Tibial artery (tissue), 4 donors: ENCODE measurements at regions not wholly inside any gene's neighbourhood (a gene's known extent, or its start where the extent isn't known, plus 50 kb on each side); places are given as distances from the start of the nearest gene placed in this dataset.

Experiments
- DNase-seq, 2 donors: peaks; one replicate each; pipeline ENCODE4 v3.0.0-alpha.2; 2019
- H3K27ac ChIP-seq, 2 donors: fragments of 200-600 bp; sonication (generic) in 1 of 2; 1 replicate in 1 of 2; 2 replicates in 1 of 2; pipeline ENCODE4 v1.5.1; 2018 to 2019; ENCODE audit warnings: mild to moderate bottlenecking in 1 of 2
- H3K27me3 ChIP-seq, 2 donors: fragments of 200-600 bp; sonication (generic) in 1 of 2; one replicate each; pipeline versions ENCODE4 v1.5.1 to v1.6.0; 2016 to 2019
- H3K36me3 ChIP-seq, 3 donors: fragments of 200-600 bp; sonication (generic) in 2 of 3; one replicate each; pipeline ENCODE4 v1.5.1; 2016 to 2019; ENCODE audit warnings: mild to moderate bottlenecking in 2 of 3
- H3K4me1 ChIP-seq, 4 donors: fragments of 200-600 bp; sonication (generic) in 2 of 4; 1 replicate in 3 of 4; 2 replicates in 1 of 4; pipeline ENCODE4 v1.5.1; 2016 to 2019
- H3K4me3 ChIP-seq, 2 donors: fragments of 200-600 bp; sonication (generic) in 1 of 2; 1 replicate in 1 of 2; 2 replicates in 1 of 2; pipeline ENCODE4 v1.5.1; 2018 to 2019; ENCODE audit warnings: mild to moderate bottlenecking in 2 of 2
- H3K9me3 ChIP-seq, 3 donors: fragments of 200-600 bp; sonication (generic) in 1 of 3; one replicate each; pipeline ENCODE4 v1.5.1; 2016 to 2019
- intact Hi-C: fragments of 100-400 bp; cut with DNase I; formaldehyde crosslinking; loops from one replicate; pipeline ENCODE4 v1.15.0; 2023; ENCODE audit warnings: low total_unique reads
- TF ChIP-seq, protein P1 (sequence below), 2 experiments: fragments of 200-600 bp in 1 of 2; fragments of 450-650 bp in 1 of 2; IDR thresholded peaks; one replicate each; pipeline ENCODE4 v1.5.1; 2017 to 2019; ENCODE audit warnings: antibody characterized with exemption in 2 of 2, mild to moderate bottlenecking in 1 of 2, moderate library complexity in 1 of 2

DNA sequence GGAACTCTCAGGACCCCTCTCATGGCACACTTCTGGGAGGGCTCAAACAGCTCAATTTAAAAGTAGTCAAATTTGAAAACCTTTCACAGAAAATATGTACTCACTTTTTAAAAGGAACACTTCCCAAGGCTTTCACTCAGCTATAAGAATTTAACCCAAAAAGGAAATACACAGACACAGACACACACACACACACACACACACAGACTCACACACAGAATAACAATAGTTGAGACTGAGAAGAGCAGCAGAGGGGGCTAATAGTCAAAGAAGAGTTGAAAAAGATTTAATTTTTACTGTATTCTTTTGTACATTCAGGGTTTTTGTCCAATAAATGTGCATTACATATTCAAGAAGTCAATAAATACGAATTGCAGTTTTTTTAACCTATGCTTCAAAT lies 211.4 kb downstream of the HACE1 start:
- Histone ChIP-seq H3K4me3 (no peak overlapping the region), H3K9me3 (no peaks in the 10 kb centered on the region)
- intact Hi-C loops, result no loop called here

DNA sequence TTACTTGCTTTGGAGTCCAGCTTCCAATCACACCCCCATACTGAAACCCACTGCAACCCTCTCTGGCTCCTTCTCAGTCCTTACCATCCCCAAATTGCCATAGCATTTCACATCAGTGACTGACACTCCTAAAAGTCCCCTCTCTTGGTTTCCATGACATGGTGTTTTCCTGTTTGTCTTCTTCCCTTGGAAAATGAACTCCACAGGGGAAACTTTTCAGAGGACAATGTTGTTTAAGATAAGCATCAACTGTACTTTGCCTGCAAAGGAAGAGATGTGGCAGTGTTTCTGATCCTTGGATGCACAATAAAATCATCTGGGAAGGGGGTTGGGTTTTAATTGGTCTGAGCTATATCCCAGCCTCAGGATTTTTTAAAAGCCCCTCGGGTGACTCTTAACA lies 214.9 kb downstream of the HACE1 start:
- no peaks in the 10 kb centered on the region for H3K27me3 ChIP-seq
- H3K4me3 ChIP-seq, result no peak overlapping the region
- intact Hi-C loops, result no loop called here
- TF ChIP-seq, protein P1, sequence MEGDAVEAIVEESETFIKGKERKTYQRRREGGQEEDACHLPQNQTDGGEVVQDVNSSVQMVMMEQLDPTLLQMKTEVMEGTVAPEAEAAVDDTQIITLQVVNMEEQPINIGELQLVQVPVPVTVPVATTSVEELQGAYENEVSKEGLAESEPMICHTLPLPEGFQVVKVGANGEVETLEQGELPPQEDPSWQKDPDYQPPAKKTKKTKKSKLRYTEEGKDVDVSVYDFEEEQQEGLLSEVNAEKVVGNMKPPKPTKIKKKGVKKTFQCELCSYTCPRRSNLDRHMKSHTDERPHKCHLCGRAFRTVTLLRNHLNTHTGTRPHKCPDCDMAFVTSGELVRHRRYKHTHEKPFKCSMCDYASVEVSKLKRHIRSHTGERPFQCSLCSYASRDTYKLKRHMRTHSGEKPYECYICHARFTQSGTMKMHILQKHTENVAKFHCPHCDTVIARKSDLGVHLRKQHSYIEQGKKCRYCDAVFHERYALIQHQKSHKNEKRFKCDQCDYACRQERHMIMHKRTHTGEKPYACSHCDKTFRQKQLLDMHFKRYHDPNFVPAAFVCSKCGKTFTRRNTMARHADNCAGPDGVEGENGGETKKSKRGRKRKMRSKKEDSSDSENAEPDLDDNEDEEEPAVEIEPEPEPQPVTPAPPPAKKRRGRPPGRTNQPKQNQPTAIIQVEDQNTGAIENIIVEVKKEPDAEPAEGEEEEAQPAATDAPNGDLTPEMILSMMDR (IDR thresholded peaks at IDR 0.05), result no peak
- peaks cover 0 to 20% (median 0%) of the 10 kb centered on the region in 4 donors for H3K4me1 ChIP-seq
- H3K9me3 ChIP-seq, result no peaks in the 10 kb centered on the region
- no peaks in the 10 kb centered on the region for H3K36me3 ChIP-seq
- no peak overlapping the region for H3K27ac ChIP-seq
- no peak for DNase-seq

More for the DNA sequence above, 211.4 kb downstream of the HACE1 start:
- H3K4me1 ChIP-seq, result peaks cover 0 to 9% (median 0%) of the 10 kb centered on the region in 4 donors
- TF ChIP-seq, protein P1 (IDR thresholded peaks at IDR 0.05), result no peak
- no peak for DNase-seq
- no peaks in the 10 kb centered on the region for H3K27me3 ChIP-seq
- no peak overlapping the region for H3K27ac ChIP-seq
- H3K36me3 ChIP-seq, result no peaks in the 10 kb centered on the region

DNA sequence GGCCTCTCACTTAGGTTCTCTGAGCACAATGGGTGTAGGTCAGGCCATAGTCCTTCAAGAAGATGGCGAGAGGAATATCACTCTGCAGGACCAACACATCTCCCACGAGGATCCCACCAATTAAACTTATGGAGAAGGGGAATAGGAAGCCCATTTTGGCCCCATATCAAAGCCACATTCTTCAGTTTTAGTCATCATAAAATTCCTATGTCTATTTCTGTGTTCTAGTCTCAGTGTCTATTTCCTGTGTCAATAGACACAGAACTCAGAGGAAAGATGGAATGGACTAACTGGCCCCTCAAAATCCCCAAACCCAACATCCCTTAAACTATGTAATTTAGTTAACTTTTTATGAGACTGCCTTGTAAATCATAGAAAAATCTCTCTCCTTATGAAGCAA lies 216.8 kb downstream of the HACE1 start:
- intact Hi-C loops, result no loop called here
- no peak overlapping the region for H3K27ac ChIP-seq
- peaks cover 0 to 34% (median 3%) of the 10 kb centered on the region in 4 donors for H3K4me1 ChIP-seq
- no peak for DNase-seq
- no peak overlapping the region for H3K4me3 ChIP-seq
- H3K9me3 ChIP-seq, result no peaks in the 10 kb centered on the region
- H3K36me3 ChIP-seq, result no peaks in the 10 kb centered on the region
- TF ChIP-seq, protein P1 (IDR thresholded peaks at IDR 0.05), result no peak
- H3K27me3 ChIP-seq, result no peaks in the 10 kb centered on the region

DNA sequence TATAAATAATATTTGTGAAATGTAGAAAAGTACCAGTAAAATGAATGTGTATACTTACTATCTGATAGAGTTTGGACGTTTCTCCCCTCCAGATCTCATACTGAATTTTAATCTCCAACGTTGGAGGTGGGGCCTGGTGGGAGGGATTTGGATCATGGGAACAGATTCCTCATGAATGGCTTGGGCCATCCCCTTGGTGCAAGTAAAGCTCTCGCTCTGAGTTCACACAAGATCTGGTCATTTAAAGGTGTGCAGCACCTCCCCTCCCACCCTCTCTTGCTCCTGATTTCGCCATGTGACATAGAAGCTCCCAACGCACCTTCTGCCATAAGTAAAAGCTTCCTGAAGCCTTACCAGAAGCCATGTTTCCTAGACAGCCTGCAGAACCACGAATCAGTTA lies 219.0 kb downstream of the HACE1 start:
- TF ChIP-seq, protein P1 (IDR thresholded peaks at IDR 0.05), result no peak
- Histone ChIP-seq H3K4me3 (no peak overlapping the region), H3K27ac (no peak overlapping the region), H3K4me1 (peaks cover 0 to 34% (median 3%) of the 10 kb centered on the region in 4 donors), H3K36me3 (no peaks in the 10 kb centered on the region), H3K27me3 (no peaks in the 10 kb centered on the region), H3K9me3 (no peaks in the 10 kb centered on the region)
- intact Hi-C loops, result no loop called here
- no peak for DNase-seq

DNA sequence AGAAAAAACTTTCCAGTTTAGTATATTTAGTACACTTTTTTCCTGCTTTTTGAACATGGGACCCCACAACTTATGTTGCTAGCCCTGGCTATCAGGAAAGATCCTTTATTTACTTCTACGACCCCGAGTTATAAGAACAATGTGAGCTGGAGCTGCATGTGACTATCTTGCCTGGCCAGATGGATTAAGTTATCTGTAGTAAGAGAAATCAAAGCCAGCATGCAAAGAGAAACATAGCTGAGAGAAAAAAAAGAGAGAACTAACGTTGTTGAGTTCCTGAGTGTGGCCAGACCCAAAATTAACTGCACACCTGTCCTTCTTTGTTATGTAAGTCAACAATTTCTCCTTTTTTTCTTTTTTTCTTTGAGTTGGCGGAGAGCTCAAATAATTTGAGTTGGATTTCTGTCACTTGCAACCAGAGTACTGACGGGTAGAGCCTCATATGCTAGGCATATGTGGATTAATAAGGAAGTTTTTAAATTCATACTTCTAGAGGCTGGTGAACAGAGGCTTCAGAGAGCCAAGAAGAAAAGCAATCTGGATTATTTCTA lies 219.5 kb downstream of the HACE1 start:
- Histone ChIP-seq H3K9me3 (no peaks in the 10 kb centered on the region), H3K27ac (no peak overlapping the region), H3K4me3 (no peak overlapping the region), H3K36me3 (no peaks in the 10 kb centered on the region), H3K27me3 (no peaks in the 10 kb centered on the region), H3K4me1 (peaks cover 0 to 34% (median 3%) of the 10 kb centered on the region in 4 donors)
- TF ChIP-seq, protein P1 (IDR thresholded peaks at IDR 0.05), result no peak
- intact Hi-C loops, result no loop called here
- DNase-seq, result no peak

DNA sequence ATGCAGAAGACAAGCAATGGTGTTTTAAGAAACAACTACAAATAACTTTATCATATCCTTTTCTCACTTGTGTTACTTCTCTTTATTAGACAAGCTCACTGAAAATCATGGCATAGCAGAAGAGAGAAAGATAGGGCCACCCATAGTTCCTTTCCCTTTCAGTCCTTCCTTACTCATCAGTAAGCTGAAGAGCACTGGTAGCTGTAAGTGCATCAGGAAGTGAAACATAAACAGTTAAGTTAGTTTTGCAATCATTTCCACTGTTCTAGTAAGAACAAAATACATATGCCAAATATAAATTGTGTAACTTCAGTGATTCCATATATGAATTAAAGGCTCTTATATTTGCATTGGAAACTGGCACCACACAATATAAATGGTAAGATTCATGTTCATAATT lies 220.1 kb downstream of the HACE1 start:
- Histone ChIP-seq H3K4me1 (peaks cover 0 to 34% (median 3%) of the 10 kb centered on the region in 4 donors), H3K27ac (no peak overlapping the region), H3K27me3 (no peaks in the 10 kb centered on the region), H3K36me3 (no peaks in the 10 kb centered on the region), H3K4me3 (no peak overlapping the region), H3K9me3 (no peaks in the 10 kb centered on the region)
- intact Hi-C loops, result no loop called here
- TF ChIP-seq, protein P1 (IDR thresholded peaks at IDR 0.05), result no peak
- no peak for DNase-seq
